HG02678 (cell line): ENCODE measurements at regions not wholly inside any gene's neighbourhood (a gene's known extent, or its start where the extent isn't known, plus 50 kb on each side); places are given as distances from the start of the nearest gene placed in this dataset.

ENCODE experiments used
- ATAC-seq: cut with Tn5 transposase; IDR thresholded peaks from one replicate; pipeline ENCODE4 v1.9.1; 2021; ENCODE audit warnings: mild to moderate bottlenecking, moderate library complexity; ENCODE audit not compliant: unreplicated experiment

GRCh38 chr1:118739501-118739900 lies 248.6 kb downstream of the TBX15 start:
- ATAC-seq: no peak

GRCh38 chr1:118736322-118736721 lies 251.8 kb downstream of the TBX15 start:
- ATAC-seq: no peak

GRCh38 chr1:118717893-118718292 lies 270.2 kb downstream of the TBX15 start:
- no peak for ATAC-seq

- ATAC-seq: no peak
Observed at GRCh38 chr1:118716775-118717174, 271.4 kb downstream of the TBX15 start.

- no peak for ATAC-seq
Observed at GRCh38 chr1:118711356-118711755, 276.8 kb downstream of the TBX15 start.

GRCh38 chr1:118698911-118699310 lies 289.2 kb downstream of the TBX15 start:
- no peak for ATAC-seq

- ATAC-seq: no peak
Observed at GRCh38 chr1:118692143-118692542, 296.0 kb downstream of the TBX15 start.

- ATAC-seq: no peak
Observed at GRCh38 chr1:118688891-118689290, 299.3 kb downstream of the TBX15 start.

- ATAC-seq: no peak
Observed at GRCh38 chr1:118661769-118662320, 326.3 kb downstream of the TBX15 start.

- no peak for ATAC-seq
Observed at GRCh38 chr1:118660769-118661168, 327.4 kb downstream of the TBX15 start.

- ATAC-seq: no peak
Observed at GRCh38 chr1:118659646-118660045, 328.5 kb downstream of the TBX15 start.

GRCh38 chr1:118650107-118650807 lies 337.9 kb downstream of the TBX15 start:
- ATAC-seq: no peak

GRCh38 chr1:118649369-118650106 lies 338.6 kb downstream of the TBX15 start:
- no peak for ATAC-seq

- no peak for ATAC-seq
Observed at GRCh38 chr1:118636004-118636403, 352.1 kb downstream of the TBX15 start.

- ATAC-seq: no peak
Observed at GRCh38 chr1:118627435-118627834, 360.7 kb downstream of the TBX15 start.

GRCh38 chr1:118621839-118622238 lies 366.3 kb downstream of the TBX15 start:
- ATAC-seq: no peak

GRCh38 chr1:118618618-118619340 lies 369.4 kb downstream of the TBX15 start:
- no peak for ATAC-seq

- no peak for ATAC-seq
Observed at GRCh38 chr1:118617916-118618315, 370.2 kb downstream of the TBX15 start.

- ATAC-seq: no peak
Observed at GRCh38 chr1:118615066-118615465, 373.1 kb downstream of the TBX15 start.

- no peak for ATAC-seq
Observed at GRCh38 chr1:118589238-118589846, 398.8 kb downstream of the TBX15 start.

GRCh38 chr1:118588566-118588965 lies 399.6 kb downstream of the TBX15 start:
- no peak for ATAC-seq
